GM23338 (cell line): ENCODE measurements at regions not wholly inside any gene's neighbourhood (a gene's known extent, or its start where the extent isn't known, plus 50 kb on each side); places are given as distances from the start of the nearest gene placed in this dataset.

Experiments used
- POLR2AphosphoS5 ChIP-seq: IDR thresholded peaks from 2 replicates; pipeline ENCODE4 v1.6.1; 2016; ENCODE audit warnings: antibody characterized with exemption, low read depth
- REST ChIP-seq: IDR thresholded peaks from one replicate; pipeline ENCODE4 v1.6.1; 2018; ENCODE audit warnings: antibody characterized with exemption; ENCODE audit not compliant: unreplicated experiment

DNA sequence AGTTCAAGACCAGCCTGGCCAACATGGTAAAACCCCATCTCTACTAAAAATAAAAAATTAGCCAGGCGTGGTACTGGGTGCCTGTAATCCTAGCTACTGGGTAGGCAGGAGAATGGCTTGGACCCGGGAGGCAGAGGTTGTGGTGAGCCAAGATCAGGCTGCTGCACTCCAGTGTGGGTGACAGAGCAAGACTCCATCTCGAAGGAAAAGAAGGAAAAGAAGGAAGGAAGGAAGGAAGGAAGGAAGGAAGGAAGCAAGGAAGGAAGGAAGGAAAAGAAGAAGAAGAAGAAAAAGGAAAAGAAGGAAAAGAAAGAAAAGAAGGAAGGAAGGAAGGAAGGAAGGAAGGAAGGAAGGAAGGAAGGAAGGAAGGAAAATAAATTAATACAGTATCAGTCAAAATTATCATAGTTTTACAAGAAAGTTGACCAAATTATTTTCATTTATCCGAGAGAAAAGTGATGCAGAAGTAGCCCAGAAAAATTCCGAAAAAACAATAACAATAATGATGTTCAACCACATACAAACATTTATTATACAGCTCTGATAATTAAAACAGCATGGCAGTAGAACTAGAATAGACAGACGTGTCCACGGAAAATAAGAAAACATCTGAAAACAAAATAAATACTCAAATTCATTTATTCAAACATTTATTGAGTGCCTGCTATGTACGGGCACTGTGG lies 292.4 kb upstream of the MKLN1 start:
- TF ChIP-seq REST (no peak), POLR2AphosphoS5 (no peak)
